Thymus (tissue), 11 donors: ENCODE measurements at regions not wholly inside any gene's neighbourhood (a gene's known extent, or its start where the extent isn't known, plus 50 kb on each side); places are given as distances from the start of the nearest gene placed in this dataset.
"Not testable (repeated sequence)": the region's sequence is repeated elsewhere in the genome, so short reads cannot be mapped to it uniquely, and the experiment has no call there.

Experiments
- DNase-seq, 9 donors: peaks; one replicate each; pipeline ENCODE4 v3.0.0-alpha.2; 2013; ENCODE audit warnings: low spot score in 9 of 9, low read depth in 6 of 9, missing footprints in 1 of 9
- H3K27ac ChIP-seq, 2 donors: one replicate each; pipeline ENCODE4 v1.5.1; 2013; ENCODE audit warnings: control low read depth in 1 of 2, low read depth in 1 of 2, low read length in 1 of 2, mild to moderate bottlenecking in 1 of 2, moderate library complexity in 1 of 2
- H3K27me3 ChIP-seq, 2 donors: one replicate each; pipeline ENCODE4 v1.5.1; 2013; ENCODE audit warnings: low read length in 1 of 2; ENCODE audit not compliant: control insufficient read depth in 2 of 2, insufficient read depth in 1 of 2
- H3K36me3 ChIP-seq, 2 donors: one replicate each; pipeline ENCODE4 v1.5.1; 2013; ENCODE audit warnings: low read length in 1 of 2, mild to moderate bottlenecking in 1 of 2, moderate library complexity in 1 of 2; ENCODE audit not compliant: control insufficient read depth in 2 of 2, insufficient read depth in 2 of 2
- H3K4me1 ChIP-seq, 2 donors: one replicate each; pipeline ENCODE4 v1.5.1; 2013; ENCODE audit warnings: low read length in 2 of 2; ENCODE audit not compliant: control insufficient read depth in 2 of 2, insufficient read depth in 2 of 2
- H3K4me3 ChIP-seq, 2 donors: one replicate each; pipeline ENCODE4 v1.5.1; 2013; ENCODE audit warnings: low read length in 2 of 2, control low read depth in 1 of 2, mild to moderate bottlenecking in 1 of 2
- H3K9me3 ChIP-seq, 2 donors: one replicate each; pipeline ENCODE4 v1.5.1; 2013; ENCODE audit warnings: low read length in 1 of 2, mild to moderate bottlenecking in 1 of 2; ENCODE audit not compliant: control insufficient read depth in 2 of 2, insufficient read depth in 1 of 2
- WGBS: extraction: QIAGEN DNeasy Blood & Tissue Kit; methylation state at CpG from one replicate; pipeline ENCODE4 v1.1.7; 2013; 5-methylcytosine and 5-hydroxymethylcytosine counted together
- donor health status: healthy.

DNA sequence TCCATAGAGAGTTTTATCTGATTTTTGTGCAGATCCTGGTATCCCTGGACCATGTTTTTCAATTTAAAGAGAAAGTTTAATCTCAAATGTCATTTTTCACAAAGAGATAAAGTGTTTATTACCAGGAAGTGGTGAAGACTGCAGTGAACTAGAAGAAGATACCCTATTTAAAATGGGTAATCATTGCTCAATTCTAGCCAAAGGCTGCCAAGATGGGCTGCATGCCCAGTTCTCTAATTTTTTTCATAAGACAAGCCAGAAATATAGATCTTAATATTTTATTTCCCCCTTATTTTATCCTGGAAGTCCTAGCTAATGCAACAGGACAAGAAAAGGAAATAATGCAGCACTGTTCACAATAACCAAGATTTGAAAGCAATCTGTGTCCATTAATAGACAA, 343.5 kb downstream of the PCNX1 start:
- Histone ChIP-seq H3K4me1 (peaks cover 2 to 13% of the 10 kb centered on the region in 2 donors), H3K27ac (no peak overlapping the region), H3K4me3 (no peak overlapping the region), H3K27me3 (no peaks in the 10 kb centered on the region), H3K36me3 (no peaks in the 10 kb centered on the region), H3K9me3 (peaks cover 0 to 5% of the 10 kb centered on the region in 2 donors)
- DNase-seq = no peak

DNA sequence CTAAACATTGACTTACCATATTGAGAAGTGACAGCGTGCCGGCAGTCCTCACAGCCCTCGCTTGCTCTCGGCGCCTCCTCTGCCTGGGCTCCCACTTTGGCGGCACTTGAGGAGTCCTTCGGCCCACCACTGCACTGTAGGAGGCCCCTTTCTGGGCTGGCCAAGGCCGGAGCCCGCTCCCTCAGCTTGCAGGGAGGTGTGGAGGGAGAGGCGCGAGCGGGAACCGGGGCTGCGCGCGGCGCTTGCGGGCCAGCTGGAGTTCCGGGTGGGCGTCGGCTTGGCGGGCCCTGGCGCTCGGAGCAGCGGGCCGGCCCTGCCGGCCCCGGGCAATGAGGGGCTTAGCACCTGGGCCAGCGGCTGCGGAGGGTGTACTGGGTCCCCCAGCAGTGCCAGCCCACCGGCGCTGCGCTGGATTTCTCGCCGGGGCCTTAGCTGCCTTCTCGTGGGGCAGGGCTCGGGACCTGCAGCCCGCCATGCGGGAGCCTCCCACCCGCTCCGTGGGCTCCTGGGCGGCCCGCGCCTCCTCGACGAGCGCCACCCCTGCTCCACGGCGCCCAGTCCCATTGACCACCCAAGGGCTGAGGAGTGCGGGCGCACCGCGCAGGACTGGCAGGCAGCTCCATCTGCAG, 346.9 kb downstream of the PCNX1 start:
- not testable (repeated sequence) for H3K9me3 ChIP-seq, H3K4me1 ChIP-seq, H3K36me3 ChIP-seq, H3K27me3 ChIP-seq, DNase-seq, H3K27ac ChIP-seq
- WGBS = 86% methylated on average over 53 of the region's 53 CpGs
- peak overlapping the region in 1 of 2 donors; percentile 18 for H3K4me3 ChIP-seq

DNA sequence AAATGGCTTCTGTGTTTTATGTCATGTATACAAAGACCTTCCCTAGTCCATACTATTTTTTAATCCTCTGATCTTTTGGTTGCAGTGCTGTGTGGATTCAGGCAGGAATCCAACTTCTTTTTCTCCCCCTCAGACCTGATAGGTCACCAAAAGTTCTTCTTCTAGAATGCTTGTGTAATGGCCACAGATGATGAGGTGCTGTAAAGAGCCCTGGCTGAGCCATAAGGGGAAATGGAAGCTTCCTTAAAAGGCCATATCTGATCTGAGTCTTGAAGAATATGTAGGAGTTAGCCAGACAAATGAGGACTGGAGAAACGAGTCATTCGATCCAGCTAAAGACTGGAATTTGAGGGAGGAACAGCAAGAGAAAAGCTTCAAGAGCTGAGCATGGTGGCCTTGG, 353.9 kb downstream of the PCNX1 start:
- 72% methylated on average over 2 of the region's 2 CpGs for WGBS
- H3K4me1 ChIP-seq = no peaks in the 10 kb centered on the region
- no peak for DNase-seq
- H3K27ac ChIP-seq = no peak overlapping the region
- H3K4me3 ChIP-seq = no peak overlapping the region
- H3K9me3 ChIP-seq = no peaks in the 10 kb centered on the region
- H3K36me3 ChIP-seq = no peaks in the 10 kb centered on the region
- H3K27me3 ChIP-seq = no peaks in the 10 kb centered on the region

DNA sequence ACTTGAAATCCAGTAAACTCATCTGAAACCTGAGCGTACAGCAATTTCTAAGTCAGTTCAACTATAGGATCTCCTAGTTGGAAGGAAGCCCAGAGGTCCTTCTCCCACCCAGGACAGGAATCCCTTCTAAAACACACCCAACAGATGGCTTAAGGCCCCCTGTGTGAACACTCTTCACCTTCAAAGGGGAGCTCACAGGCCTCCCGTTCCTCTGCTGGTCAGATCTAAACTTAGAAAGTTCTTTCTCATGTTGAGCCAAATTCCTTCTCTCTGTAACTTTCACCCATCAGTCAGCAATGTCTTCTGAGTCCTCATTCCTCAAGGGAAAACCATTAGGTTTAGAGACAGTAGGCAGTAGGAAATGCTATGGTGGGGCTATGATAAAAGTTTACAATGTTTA, 355.2 kb downstream of the PCNX1 start:
- Histone ChIP-seq H3K27ac (no peak overlapping the region), H3K9me3 (no peaks in the 10 kb centered on the region), H3K36me3 (no peaks in the 10 kb centered on the region), H3K4me1 (no peaks in the 10 kb centered on the region), H3K27me3 (no peaks in the 10 kb centered on the region), H3K4me3 (no peak overlapping the region)
- 94% methylated on average over 2 of the region's 2 CpGs for WGBS
- no peak for DNase-seq

DNA sequence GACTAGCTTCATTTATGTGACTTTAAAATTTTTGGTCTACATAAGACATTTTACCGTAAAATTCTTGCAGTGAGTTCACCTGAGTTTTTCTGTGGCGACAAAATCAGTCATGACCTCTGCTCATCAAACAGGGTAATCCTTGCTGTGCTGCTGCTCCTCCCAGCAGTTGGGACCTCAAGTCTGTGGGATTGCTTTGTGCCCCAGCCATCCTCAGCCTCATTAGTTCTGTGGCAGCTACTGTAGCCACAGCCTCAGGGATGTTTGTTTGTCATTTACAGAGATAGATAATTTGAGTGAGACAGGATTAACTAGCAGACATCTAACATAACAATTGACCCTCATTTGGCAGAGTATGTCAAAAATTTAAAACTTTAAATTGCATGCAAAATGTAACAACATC, 357.0 kb downstream of the PCNX1 start:
- no peaks in the 10 kb centered on the region for H3K4me1 ChIP-seq
- peaks cover 0 to 4% of the 10 kb centered on the region in 2 donors for H3K9me3 ChIP-seq
- H3K36me3 ChIP-seq = no peaks in the 10 kb centered on the region
- no peak overlapping the region for H3K4me3 ChIP-seq
- WGBS = 98% methylated on average over 2 of the region's 2 CpGs
- no peak for DNase-seq
- no peak overlapping the region for H3K27ac ChIP-seq
- H3K27me3 ChIP-seq = no peaks in the 10 kb centered on the region

DNA sequence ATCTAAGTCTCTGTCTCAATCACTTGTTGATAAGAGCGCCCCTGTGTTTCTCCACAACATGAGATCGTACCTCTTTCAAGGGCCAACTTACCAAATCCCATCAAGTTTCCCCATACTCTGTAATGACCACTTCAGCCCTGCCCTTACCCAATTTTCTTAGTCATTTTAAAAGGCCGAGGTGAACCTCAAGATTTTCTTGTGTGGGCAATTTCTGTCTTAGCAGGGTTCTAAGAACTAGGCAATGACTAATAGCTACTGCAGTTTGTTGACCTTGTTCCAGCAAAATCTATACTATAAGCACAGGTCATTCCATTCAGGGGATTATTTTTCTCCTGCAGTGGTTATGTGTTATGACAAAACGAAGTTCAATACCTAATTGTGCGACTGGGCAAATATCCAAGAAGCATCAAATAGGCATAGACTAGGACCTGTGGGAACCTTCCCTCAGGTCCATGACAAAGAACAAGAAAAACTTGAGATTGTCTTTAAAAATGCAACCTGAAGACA, 359.8 kb downstream of the PCNX1 start:
- Histone ChIP-seq H3K27me3 (no peaks in the 10 kb centered on the region), H3K36me3 (no peaks in the 10 kb centered on the region), H3K4me1 (no peaks in the 10 kb centered on the region), H3K27ac (no peak overlapping the region), H3K9me3 (peaks cover 0 to 5% of the 10 kb centered on the region in 2 donors), H3K4me3 (no peak overlapping the region)
- WGBS = 95% methylated on average over 5 of the region's 5 CpGs
- DNase-seq = no peak

DNA sequence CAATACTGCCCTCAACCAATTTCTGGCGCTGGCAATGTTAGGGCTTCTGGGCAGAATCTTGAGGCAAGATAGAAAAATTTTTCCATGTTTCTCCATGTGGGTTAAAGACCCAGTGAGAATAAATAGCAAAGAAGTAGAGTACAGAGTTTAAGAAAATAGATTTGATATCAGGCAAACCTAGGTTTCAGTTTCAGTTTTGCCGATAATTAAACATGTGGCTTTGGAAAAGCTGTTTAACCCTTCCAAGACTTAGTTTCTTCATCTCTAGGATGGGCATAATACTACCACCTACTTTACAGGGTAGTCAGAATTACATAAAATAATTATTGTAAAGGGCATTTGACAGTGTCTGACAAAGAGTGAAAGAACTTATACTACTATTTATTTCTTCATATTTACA, 360.4 kb downstream of the PCNX1 start:
- 47% methylated on average over 2 of the region's 2 CpGs for WGBS
- Histone ChIP-seq H3K27ac (no peak overlapping the region), H3K9me3 (peaks cover 0 to 5% of the 10 kb centered on the region in 2 donors), H3K4me3 (no peak overlapping the region), H3K4me1 (no peaks in the 10 kb centered on the region), H3K36me3 (no peaks in the 10 kb centered on the region), H3K27me3 (no peaks in the 10 kb centered on the region)
- DNase-seq = peak in 1 of 9 donors; percentile 21

DNA sequence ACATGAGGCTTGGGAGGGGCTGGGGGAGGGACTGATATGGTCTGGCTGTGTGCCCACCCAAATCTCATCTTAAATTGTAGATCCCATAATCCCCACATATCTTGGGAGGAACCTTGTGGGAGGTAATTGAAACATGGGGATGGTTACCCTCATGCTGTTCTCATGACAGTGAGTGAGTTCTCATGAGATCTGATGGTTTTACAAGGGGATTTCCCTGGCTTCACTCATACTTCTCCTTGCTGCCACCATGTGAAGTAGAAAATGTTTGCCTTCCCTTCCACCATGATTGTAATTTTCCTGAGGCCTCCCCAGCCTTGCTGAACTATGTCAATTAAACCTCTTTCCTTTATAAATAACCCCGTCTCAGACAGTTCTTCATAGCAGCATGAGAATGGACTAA, 362.9 kb downstream of the PCNX1 start:
- H3K36me3 ChIP-seq = no peaks in the 10 kb centered on the region
- H3K4me3 ChIP-seq = no peak overlapping the region
- no peaks in the 10 kb centered on the region for H3K4me1 ChIP-seq
- H3K27ac ChIP-seq = no peak overlapping the region
- H3K9me3 ChIP-seq = peaks cover 0 to 5% of the 10 kb centered on the region in 2 donors
- H3K27me3 ChIP-seq = no peaks in the 10 kb centered on the region
- DNase-seq = no peak
- WGBS = 95% methylated on average over 1 of the region's 1 CpG

DNA sequence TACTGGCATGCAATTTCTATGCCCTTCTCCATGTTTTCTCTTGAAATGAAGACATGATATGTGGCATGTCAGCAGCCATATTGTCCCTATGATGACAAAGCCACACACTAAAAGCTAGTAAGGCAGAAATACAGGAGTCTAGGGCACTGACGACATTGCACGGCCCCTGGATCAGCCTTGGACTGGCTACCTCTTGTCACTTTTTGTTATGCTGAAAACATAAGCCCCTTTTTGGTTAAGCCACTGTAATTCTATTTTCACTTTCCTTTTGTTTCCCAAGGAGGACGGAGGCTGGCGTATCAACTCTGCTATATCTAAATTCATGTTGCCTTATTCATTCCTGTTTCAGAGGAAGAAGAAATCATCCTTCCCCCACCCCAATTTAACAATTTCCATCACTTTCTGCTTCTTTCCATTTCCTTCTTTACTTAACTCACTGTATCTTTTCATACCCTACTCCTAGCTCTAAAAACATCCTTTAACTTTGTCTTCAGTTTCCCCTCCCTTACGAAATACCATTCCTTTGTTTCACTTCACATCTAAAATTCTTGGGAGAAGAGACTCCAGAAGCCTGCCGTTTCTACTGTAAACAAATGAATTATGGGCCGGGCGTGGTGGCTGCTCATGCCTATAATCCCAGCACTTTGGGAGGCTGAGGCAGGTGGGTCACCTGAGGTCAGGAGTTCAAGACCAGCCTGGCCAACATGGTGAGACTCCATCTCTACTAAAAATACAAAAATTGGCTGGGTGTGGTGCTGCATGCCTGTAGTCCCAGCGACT, 364.1 kb downstream of the PCNX1 start:
- DNase-seq = no peak
- peaks cover 0 to 3% of the 10 kb centered on the region in 2 donors for H3K4me1 ChIP-seq
- WGBS = 96% methylated on average over 9 of the region's 9 CpGs
- no peaks in the 10 kb centered on the region for H3K36me3 ChIP-seq
- H3K9me3 ChIP-seq = peaks cover 0 to 5% of the 10 kb centered on the region in 2 donors
- no peak overlapping the region for H3K4me3 ChIP-seq
- H3K27me3 ChIP-seq = no peaks in the 10 kb centered on the region
- H3K27ac ChIP-seq = no peak overlapping the region
